HCEC 1CT (cell line): ENCODE measurements at regions not wholly inside any gene's neighbourhood (a gene's known extent, or its start where the extent isn't known, plus 50 kb on each side); places are given as distances from the start of the nearest gene placed in this dataset.

ENCODE experiments used
- DNase-seq: peaks from one replicate; pipeline ENCODE4 v3.0.0-alpha.2; 2017

- DNase-seq = no peak
Measured at GRCh38 chr16:56140645-56141044, 50.6 kb upstream of the GNAO1 start.

DNA sequence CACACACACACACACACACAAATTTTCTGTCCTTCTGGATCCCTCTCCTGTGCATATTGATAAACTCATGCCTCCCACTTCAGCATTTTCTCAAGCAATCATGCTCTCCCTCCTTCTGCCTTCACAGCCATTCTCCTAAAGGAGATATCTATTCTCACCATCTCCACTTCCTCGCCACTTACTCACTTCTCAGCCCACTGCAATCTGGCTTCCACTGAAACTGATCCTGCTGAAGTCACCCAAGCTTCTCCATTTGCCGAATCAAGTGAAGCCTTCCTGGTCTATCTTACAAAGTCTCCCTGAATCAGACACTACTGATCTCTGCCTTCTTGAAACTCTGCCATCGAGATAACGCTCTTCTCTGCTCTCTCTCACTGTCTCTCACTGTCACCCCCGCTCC, 54.0 kb upstream of the GNAO1 start:
- no peak for DNase-seq

- DNase-seq = no peak
Measured at GRCh38 chr16:56136256-56136655, 55.0 kb upstream of the GNAO1 start.

DNA sequence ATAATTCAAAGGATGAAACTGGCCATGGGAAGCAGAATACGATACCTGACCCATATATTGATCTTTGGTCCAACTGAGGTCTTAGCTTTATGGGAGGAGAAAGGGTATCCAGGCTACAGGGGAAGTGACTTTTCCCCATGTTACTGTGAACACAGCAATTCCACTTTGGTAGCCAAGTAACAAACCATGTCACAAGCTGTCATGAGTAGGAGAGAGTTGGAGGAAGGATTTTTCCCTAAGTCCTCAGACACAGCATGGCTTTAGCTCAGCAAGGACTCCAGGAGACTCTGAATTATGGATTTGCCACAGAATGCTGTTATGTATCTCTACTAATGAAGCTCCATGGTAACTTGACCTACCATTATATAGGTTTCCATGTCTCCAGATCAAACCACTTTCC, 56.5 kb upstream of the GNAO1 start:
- DNase-seq = no peak

DNA sequence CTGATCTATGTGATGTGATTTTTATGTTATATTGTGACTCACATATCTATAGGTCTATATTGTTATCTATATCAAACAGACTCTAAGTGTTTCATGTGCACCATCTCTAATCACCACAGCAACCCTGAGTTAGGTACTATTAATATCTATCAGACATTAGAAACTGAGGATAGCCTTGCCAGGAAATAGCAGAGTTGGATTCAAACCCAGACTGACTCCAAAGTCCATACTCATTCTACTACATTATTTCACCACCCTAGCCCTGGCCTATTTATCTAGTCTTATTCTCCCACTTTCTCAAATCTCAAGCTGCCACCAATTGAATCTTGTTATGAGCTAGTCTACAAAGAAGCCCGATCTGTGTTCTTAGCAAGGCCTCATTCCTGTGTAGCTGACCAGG, 65.4 kb upstream of the GNAO1 start:
- no peak for DNase-seq

- DNase-seq = no peak
Measured at GRCh38 chr16:56122251-56122650, 69.0 kb upstream of the GNAO1 start.

DNA sequence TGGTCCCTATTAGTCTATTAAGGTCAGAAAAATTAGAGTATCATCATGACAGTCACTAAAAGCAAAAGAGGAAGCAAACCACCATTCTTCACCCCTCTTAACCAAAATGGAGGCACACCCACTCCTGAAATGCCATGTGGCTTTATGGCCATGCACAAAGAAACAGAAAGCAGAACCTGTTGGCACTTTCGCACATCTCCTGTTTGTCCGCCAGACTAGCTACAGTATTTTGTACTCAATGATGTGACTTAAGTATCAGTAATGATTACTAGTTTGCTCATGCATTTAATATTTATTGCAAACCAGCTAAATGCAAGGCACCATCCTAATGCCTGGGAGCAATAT, 70.2 kb upstream of the GNAO1 start:
- DNase-seq = no peak

DNA sequence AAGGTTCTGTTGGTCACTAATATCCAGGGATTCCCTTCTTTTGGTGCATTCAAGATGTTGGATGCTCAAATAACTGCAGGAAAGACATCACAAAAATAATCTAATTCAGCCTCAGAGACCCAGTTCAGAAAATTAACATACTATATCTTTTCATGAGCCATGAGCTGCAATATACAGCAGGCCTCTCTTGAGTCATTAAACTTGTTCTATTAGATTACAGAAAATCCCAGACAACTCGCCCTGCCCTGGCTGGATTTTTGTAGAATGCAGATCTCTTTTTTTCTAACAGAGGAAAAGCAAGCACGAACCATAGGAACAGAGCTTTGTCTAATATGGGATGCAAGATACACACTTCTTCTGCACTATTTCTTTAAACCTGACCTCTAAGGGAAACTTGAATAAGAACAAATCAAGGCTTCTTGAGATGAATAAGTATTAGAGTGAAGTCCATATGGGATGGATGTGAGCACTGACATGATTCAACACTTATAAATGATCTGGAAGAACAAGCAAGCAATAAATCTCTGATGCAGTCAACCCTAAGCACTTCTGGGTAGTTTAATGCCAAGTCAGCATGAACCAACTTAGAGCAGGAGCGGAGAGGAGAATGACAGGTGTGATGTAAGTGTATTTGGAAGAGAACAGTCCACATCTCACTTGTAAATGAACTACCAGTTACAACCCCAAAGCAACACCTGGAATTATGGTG, 70.7 kb upstream of the GNAO1 start:
- DNase-seq = no peak

GRCh38 chr16:56119133-56119532, 72.2 kb upstream of the GNAO1 start:
- DNase-seq = no peak

GRCh38 chr16:56116577-56116964, 74.7 kb upstream of the GNAO1 start:
- DNase-seq = no peak

DNA sequence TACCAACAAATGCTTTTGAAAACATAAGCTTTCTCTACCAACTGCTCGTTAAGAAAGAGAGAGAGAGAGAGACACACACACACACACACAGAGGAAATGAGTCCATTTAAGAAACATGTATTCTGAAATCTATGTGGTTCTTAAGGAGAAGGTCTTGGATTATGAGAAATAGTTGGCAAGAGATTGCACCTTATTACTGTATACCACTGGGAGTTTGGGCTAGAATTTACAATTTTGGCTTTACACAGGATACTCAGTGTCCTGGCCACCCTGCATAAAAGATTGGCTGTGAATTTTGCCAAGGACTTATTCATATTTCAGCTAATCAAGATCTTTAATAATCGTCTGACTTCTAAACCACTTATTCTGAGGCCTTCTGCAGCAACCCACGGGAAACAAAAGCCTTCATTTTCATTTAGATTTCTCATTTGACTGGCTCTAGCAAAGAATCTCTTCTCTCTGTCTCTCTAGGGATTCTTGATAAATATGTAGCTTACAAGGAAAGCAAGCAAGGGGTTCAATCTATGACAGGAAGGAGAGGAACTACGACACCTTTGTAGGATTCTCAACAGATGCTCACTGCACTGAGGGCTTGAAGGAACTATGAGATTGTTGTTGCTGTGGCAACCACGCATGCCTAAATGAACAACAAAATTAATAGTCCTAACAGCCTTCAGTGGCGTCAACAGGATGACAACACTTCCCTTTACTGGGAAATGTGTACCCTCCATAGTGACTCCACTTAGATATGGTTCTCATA, 75.3 kb upstream of the GNAO1 start:
- no peak for DNase-seq

DNA sequence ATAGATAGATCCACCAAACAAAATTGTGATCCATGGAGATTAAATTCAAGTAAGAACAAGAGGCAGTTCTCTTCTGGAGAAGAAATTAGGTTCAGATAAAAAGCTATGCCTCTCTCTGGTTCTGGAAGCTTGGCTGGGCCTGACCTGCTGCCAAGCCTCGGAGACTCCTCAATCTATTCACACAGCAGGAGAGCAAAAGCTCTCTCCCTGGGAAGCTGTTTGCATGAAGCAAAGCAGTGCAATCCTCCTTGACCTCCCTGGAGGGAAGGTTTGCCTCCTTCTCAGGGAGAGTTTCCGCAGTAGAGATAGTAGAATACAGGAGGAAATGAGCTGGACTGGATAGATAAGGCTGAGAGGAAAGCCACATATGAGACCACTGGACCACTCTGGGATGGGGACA, 78.1 kb upstream of the GNAO1 start:
- DNase-seq = no peak

DNA sequence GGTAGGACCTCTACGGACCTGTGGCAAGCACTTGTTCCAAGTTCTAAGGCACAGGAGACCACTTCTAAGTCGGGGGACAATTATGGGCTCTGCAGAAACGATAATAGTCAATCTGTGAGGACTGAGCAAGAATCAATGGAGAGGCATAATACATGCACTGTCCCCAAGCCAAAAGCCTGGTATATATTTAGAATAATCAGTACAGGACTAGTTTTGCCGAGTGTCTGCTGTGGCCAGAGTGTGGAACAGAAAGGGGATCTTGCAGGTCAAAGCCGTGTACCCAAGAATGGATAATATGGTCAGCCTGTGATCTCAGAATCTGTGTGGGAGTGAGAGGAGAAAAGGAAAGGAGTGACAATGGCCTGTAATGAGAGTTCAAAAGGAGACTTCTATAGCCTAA, 80.2 kb upstream of the GNAO1 start:
- no peak for DNase-seq

GRCh38 chr16:56109994-56110393, 81.3 kb upstream of the GNAO1 start:
- no peak for DNase-seq

DNA sequence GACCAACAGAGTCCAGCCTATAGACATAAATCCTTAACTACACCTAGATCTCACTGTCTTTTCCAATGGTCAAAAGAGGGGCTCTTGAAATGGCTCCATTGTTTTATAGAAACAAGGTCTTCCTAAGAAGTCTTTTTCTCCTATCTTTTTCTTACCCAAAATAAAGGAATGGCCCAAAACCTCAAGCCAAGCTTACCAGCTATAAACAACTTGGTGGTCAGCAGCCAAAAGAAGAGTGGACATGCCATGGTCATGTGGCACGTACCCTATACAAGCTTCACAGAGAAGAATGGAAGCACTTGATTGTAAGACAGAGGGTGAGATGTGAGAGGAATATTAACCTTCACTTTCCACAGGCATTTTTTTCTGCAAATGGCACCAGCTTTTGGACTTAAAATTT, 82.1 kb upstream of the GNAO1 start:
- DNase-seq = no peak

DNA sequence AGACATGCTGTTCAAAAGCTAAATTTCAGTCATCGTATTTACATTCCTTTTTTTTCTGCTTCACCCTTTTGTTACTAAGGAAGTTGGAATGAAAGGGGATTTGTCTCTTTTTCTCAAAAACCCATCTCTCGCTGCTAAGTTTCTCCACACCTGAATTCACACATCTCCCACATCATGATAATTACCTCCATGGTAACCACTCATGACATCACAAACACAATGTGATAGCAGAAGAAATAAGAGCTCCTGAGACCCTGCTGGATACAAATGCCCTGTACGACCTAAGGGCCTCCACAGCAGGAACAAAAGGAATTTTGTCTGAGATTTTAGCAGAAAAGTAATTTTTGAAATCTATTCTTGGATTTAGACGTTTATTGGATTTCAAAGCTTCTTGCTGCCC, 82.6 kb upstream of the GNAO1 start:
- no peak for DNase-seq

- no peak for DNase-seq
Measured at GRCh38 chr16:56108056-56108471, 83.2 kb upstream of the GNAO1 start.

DNA sequence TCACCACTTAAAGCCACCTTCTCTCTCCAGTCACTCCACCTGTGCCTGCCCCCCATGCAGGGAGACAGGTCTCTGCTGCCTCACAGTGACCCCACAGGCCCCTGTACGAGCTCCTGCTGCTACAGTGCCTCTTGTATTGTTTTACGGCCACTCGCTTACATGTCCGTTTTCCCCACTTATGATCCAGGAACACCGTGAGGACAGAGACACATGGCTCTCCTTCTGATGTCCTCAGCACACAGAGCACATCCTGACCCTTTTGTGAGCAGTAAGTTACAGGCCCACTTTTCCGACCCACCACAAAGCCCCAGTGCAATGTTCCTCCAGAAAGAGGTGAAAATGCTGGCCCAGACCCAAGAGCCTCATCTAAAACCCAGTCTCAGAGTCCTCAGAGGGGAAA, 84.8 kb upstream of the GNAO1 start:
- DNase-seq = no peak

- DNase-seq = no peak
Measured at GRCh38 chr16:56102906-56103305, 88.4 kb upstream of the GNAO1 start.

- no peak for DNase-seq
Measured at GRCh38 chr16:56102183-56102686, 89.1 kb upstream of the GNAO1 start.

DNA sequence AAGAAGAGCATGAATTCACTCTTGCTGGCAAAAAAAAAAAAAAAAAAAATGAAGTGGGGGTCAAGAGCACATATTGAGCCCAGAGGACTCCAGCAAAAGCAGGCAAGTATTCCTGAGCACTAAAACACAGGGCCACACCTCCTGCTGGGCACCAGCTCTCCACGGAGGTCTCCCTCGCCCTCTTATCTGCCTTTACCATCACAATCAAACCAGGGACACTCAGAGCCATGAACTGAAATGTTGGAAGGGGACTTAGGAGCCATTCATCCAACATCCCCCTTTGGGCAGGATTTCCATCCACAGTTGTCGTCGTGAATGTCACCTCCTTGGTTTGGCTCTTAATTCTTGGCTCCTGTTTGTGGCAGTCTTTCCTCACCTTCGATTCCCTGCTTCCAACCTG, 89.8 kb upstream of the GNAO1 start:
- DNase-seq = no peak

GRCh38 chr16:56097306-56097705, 94.0 kb upstream of the GNAO1 start:
- DNase-seq = no peak

DNA sequence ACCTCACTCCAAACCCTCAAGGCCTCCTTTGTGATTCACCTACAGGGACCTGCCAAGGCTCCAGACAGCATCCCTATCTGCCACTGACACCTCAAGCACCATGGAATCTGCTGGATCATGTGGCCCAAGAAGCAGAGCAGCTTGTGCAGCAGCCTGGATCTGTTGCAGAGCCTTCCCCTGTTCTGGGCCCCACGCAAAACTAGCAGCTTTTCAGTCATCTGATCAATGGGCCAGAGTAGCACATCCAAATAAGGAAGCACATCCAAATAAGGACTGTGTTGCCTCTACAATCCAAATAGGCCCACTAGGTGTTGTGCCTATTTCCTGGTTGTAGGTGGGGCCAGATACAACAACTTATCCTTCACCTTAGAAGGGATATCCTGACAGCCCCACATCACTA, 97.1 kb upstream of the GNAO1 start:
- no peak for DNase-seq

DNA sequence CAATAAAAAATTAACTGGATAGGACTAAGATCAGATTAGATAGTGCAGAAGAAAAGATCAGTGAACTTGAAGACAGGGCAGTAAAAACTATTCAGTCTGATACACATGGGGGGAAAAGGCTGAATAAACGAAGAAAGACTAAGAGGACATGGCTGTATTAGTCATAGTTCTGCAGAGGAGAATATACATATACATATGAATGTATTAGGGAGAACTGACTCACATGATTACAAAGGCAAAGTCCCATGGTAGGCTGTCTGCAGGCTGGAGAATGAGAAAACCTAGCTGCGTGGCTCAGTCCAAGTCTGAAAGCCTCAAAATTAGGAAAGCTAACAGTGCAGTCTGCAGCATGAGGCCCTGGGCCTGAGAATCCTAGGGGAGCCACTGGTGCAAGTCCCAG, 98.2 kb upstream of the GNAO1 start:
- no peak for DNase-seq

GRCh38 chr16:56090076-56090475, 101.2 kb upstream of the GNAO1 start:
- DNase-seq = no peak
